Stomach (tissue), 8 donors: ENCODE measurements at regions not wholly inside any gene's neighbourhood (a gene's known extent, or its start where the extent isn't known, plus 50 kb on each side); places are given as distances from the start of the nearest gene placed in this dataset.

ENCODE experiments used
- DNase-seq, 2 donors: peaks; one replicate each; pipeline versions ENCODE4 v3.0.0 to v3.0.0-alpha.2; 2013 to 2019
- H3K27ac ChIP-seq, 5 donors: fragments of 200-600 bp in 4 of 5; sonication (generic) in 4 of 5; one replicate each; pipeline ENCODE4 v1.5.1; 2013 to 2019; ENCODE audit warnings: mild to moderate bottlenecking in 1 of 5, moderate library complexity in 1 of 5
- H3K27me3 ChIP-seq, 3 donors: fragments of 200-600 bp; sonication (generic); one replicate each; pipeline ENCODE4 v1.5.1; 2017 to 2019; ENCODE audit warnings: mixed run types in 1 of 3
- H3K36me3 ChIP-seq, 4 donors: fragments of 200-600 bp; sonication (generic); 1 replicate in 3 of 4; 2 replicates in 1 of 4; pipeline ENCODE4 v1.5.1; 2016 to 2019
- H3K4me1 ChIP-seq, 4 donors: fragments of 200-600 bp; sonication (generic); one replicate each; pipeline ENCODE4 v1.5.1; 2016 to 2019
- H3K4me3 ChIP-seq, 4 donors: fragments of 200-600 bp; sonication (generic) in 3 of 4; one replicate each; pipeline ENCODE4 v1.5.1; 2016 to 2019; ENCODE audit warnings: mild to moderate bottlenecking in 1 of 4
- H3K9me3 ChIP-seq, 4 donors: fragments of 200-600 bp; sonication (generic); one replicate each; pipeline ENCODE4 v1.5.1; 2016 to 2019
- EP300 ChIP-seq: sonication (generic); formaldehyde crosslinking; IDR thresholded peaks from one replicate; pipeline ENCODE4 v1.6.1; 2017; ENCODE audit warnings: antibody characterized with exemption
- POLR2A ChIP-seq, 4 donors: fragments of 450-650 bp; IDR thresholded peaks; one replicate each; pipeline ENCODE4 v1.6.1; 2016; ENCODE audit warnings: antibody characterized with exemption in 4 of 4, control low read depth in 2 of 4, mild to moderate bottlenecking in 1 of 4, moderate library complexity in 1 of 4
- POLR2AphosphoS5 ChIP-seq, 3 donors: sonication (generic); formaldehyde crosslinking; IDR thresholded peaks; one replicate each; pipeline ENCODE4 v1.6.1; 2016; ENCODE audit warnings: antibody characterized with exemption in 3 of 3
- WGBS, 5 donors: extraction: QIAGEN DNeasy Blood & Tissue Kit in 3 of 5; methylation state at CpG; one replicate each; pipeline versions ENCODE4 v1.1.5 to v1.1.7; 2013 to 2018; 5-methylcytosine and 5-hydroxymethylcytosine counted together
- intact Hi-C: fragments of 100-400 bp; cut with DNase I; formaldehyde crosslinking; loops from one replicate; pipeline ENCODE4 v1.15.1; 2023; ENCODE audit warnings: low total_unique reads
- TF ChIP-seq, protein P1 (sequence below), 7 experiments: fragments of 450-650 bp in 4 of 7; fragments of 200-600 bp in 3 of 7; sonication (generic) in 3 of 7; IDR thresholded peaks; one replicate each; pipeline ENCODE4 v1.5.1; 2016 to 2019; ENCODE audit warnings: antibody characterized with exemption in 7 of 7, control low read depth in 2 of 7, mild to moderate bottlenecking in 1 of 7
- donor health status: healthy with polysubstance abuse.
- donor health status: Bipolar disorder and iron deficiency.
- donor health status: healthy.

DNA sequence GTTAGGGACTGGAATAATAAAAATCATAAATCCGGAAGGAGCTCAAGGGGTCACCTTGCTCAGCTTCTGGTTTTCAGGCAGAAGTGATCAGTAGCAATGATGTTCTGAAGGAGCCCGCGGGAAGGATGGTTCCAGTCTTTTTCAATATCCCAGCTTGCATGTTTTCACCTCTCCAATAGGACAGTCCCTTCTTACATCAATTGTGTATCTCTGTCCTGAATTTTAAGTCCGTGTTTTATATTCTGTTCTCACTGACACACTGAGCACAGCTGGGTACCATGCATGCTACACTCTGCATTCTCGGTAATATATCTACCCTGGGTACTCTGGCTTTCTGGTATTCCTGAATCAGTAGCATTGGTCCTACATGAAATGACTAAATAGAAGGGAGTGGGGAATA is 55.2 kb upstream of the SLC35B4 start:
- no peaks in the 10 kb centered on the region for H3K36me3 ChIP-seq
- no peak for DNase-seq
- no peaks in the 10 kb centered on the region for H3K27me3 ChIP-seq
- H3K27ac ChIP-seq: no peak overlapping the region
- no peak overlapping the region for H3K4me3 ChIP-seq
- H3K9me3 ChIP-seq: no peaks in the 10 kb centered on the region
- H3K4me1 ChIP-seq: peaks cover 5 to 35% (median 22%) of the 10 kb centered on the region in 4 donors
- intact Hi-C loops: no loop called here
- TF ChIP-seq, protein P1, sequence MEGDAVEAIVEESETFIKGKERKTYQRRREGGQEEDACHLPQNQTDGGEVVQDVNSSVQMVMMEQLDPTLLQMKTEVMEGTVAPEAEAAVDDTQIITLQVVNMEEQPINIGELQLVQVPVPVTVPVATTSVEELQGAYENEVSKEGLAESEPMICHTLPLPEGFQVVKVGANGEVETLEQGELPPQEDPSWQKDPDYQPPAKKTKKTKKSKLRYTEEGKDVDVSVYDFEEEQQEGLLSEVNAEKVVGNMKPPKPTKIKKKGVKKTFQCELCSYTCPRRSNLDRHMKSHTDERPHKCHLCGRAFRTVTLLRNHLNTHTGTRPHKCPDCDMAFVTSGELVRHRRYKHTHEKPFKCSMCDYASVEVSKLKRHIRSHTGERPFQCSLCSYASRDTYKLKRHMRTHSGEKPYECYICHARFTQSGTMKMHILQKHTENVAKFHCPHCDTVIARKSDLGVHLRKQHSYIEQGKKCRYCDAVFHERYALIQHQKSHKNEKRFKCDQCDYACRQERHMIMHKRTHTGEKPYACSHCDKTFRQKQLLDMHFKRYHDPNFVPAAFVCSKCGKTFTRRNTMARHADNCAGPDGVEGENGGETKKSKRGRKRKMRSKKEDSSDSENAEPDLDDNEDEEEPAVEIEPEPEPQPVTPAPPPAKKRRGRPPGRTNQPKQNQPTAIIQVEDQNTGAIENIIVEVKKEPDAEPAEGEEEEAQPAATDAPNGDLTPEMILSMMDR (IDR thresholded peaks at IDR 0.05): no peak
- TF ChIP-seq EP300 (no peak), POLR2A (IDR thresholded peaks at IDR 0.05) (no peak), POLR2AphosphoS5 (IDR thresholded peaks at IDR 0.05) (no peak)
- 90 to 98% (median 94%) methylated on average over 5 of the region's 5 CpGs for WGBS, 5 donors

GRCh38 chr7:134371536-134371935 is 54.8 kb upstream of the SLC35B4 start:
- WGBS, 5 donors: 85 to 95% (median 93%) methylated on average over 4 of the region's 4 CpGs
- H3K9me3 ChIP-seq: no peaks in the 10 kb centered on the region
- intact Hi-C loops: no loop called here

DNA sequence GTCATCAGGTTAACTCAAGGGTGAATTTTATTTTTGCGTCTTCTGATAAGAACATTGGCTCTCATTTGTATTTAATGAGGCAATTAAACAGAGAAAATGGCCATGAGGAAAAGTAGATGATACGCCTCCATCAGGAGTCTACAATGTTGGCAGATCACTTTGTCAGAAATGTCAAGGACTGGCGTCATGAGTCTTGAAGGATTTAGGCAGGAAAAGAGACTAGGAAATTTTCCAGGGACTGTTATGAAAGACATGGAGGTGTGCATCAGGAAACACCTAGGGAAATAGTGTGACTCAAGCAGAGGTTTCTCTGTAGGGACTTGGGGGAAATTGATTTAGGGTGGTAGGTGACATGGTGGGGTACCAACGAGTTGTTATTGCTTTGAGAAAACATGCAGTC is 53.4 kb upstream of the SLC35B4 start:
- 55 to 71% (median 60%) methylated on average over 4 of the region's 4 CpGs for WGBS, 5 donors

More at GRCh38 chr7:134371536-134371935, 54.8 kb upstream of the SLC35B4 start:
- DNase-seq: no peak
- H3K27me3 ChIP-seq: no peaks in the 10 kb centered on the region
- no peak overlapping the region for H3K4me3 ChIP-seq
- H3K36me3 ChIP-seq: no peaks in the 10 kb centered on the region
- peaks cover 8 to 35% (median 23%) of the 10 kb centered on the region in 4 donors for H3K4me1 ChIP-seq
- H3K27ac ChIP-seq: no peak overlapping the region
- TF ChIP-seq POLR2AphosphoS5 (IDR thresholded peaks at IDR 0.05): no peak
- TF ChIP-seq, protein P1 (IDR thresholded peaks at IDR 0.05): no peak
- no peak for TF ChIP-seq POLR2A (IDR thresholded peaks at IDR 0.05)
- no peak for TF ChIP-seq EP300

DNA sequence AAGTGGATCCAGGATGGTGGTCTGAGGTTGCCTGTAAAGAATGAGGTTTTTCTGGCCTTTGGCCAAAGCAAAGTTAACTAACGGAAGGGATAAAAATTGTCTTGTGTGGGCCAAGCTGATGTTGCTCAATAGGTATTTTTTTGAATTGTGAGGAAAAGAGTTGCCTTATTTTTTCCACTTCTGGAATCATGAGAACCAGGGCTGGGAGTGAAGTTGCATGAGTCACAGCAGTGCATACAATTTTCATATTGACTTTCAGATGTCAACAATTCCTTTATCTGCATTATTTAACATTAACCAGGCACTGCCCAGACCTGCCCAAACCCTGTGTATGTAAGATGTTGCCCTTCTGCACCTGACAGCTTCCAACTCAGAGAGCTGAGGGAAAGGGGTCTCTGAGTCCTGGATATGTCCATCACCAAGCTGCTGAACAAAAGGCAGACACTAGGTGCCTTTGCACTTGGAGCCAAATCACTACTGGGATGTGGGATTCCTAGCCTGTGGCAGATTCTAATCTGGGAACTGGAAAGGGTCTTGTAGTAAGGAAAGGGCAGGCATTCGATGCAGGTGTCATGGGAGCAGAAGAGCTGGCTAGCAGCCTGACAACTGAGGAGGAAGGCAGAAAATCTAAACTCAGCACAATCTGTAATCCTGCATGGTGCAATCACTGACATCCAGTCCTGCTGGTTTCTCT is 52.3 kb upstream of the SLC35B4 start:
- peaks cover 11 to 46% (median 18%) of the 10 kb centered on the region in 4 donors for H3K4me1 ChIP-seq
- peak; percentile 64 to 84 for DNase-seq
- 9 to 14% (median 12%) methylated on average over 2 of the region's 2 CpGs for WGBS, 5 donors

More for the DNA sequence above, 53.4 kb upstream of the SLC35B4 start:
- H3K4me1 ChIP-seq: peaks cover 11 to 49% (median 21%) of the 10 kb centered on the region in 4 donors
- no peaks in the 10 kb centered on the region for H3K36me3 ChIP-seq
- peak overlapping the region; percentile 23 to 84 (median 77) for H3K27ac ChIP-seq
- no peaks in the 10 kb centered on the region for H3K9me3 ChIP-seq
- DNase-seq: no peak
- no peak for TF ChIP-seq POLR2AphosphoS5 (IDR thresholded peaks at IDR 0.05)
- TF ChIP-seq EP300: no peak
- TF ChIP-seq, protein P1 (IDR thresholded peaks at IDR 0.05): no peak
- TF ChIP-seq POLR2A (IDR thresholded peaks at IDR 0.05): no peak
- H3K27me3 ChIP-seq: no peaks in the 10 kb centered on the region
- no peak overlapping the region for H3K4me3 ChIP-seq
- intact Hi-C loops: no loop called here

More for the DNA sequence above, 52.3 kb upstream of the SLC35B4 start:
- TF ChIP-seq, protein P1 (IDR thresholded peaks at IDR 0.05): no peak
- TF ChIP-seq POLR2AphosphoS5 (IDR thresholded peaks at IDR 0.05): peak in 2 of 3 donors; percentile 42 to 71
- intact Hi-C loops: no loop called here
- Histone ChIP-seq H3K9me3 (no peaks in the 10 kb centered on the region), H3K4me3 (no peak overlapping the region), H3K27ac (peak overlapping the region; percentile 67 to 91 (median 81)), H3K36me3 (no peaks in the 10 kb centered on the region), H3K27me3 (no peaks in the 10 kb centered on the region)
